ENCODE measurements at regions not wholly inside any gene's neighbourhood (a gene's known extent, or its start where the extent isn't known, plus 50 kb on each side); places are given as distances from the start of the nearest gene placed in this dataset.

GRCh38 chr9:6080154-6080716 is 64.8 kb upstream of the RANBP6 start:
- peak overlapping the region; percentile 62 for H3K4me3 Mint-ChIP-seq (ENCODE audit: unreplicated experiment)

GRCh38 chr9:6079386-6079785 is 64.0 kb upstream of the RANBP6 start:
- no peaks in the 10 kb centered on the region for H3K36me3 Mint-ChIP-seq (ENCODE audit: low read depth, unreplicated experiment)
- H3K4me1 Mint-ChIP-seq (ENCODE audit: unreplicated experiment) = peaks cover 16% of the 10 kb centered on the region
- H3K4me3 Mint-ChIP-seq (ENCODE audit: unreplicated experiment) = no peak overlapping the region
- no peak for TF ChIP-seq CTCF (IDR thresholded peaks at IDR 0.05; ENCODE audit: unreplicated experiment)
- peaks cover 4% of the 10 kb centered on the region for H3K27me3 Mint-ChIP-seq (ENCODE audit: unreplicated experiment)
- H3K9me3 Mint-ChIP-seq (ENCODE audit: unreplicated experiment) = no peaks in the 10 kb centered on the region
- no peak overlapping the region for H3K27ac Mint-ChIP-seq (ENCODE audit: unreplicated experiment)
- no peak for DNase-seq (ENCODE audit: low spot score)

More at GRCh38 chr9:6080154-6080716, 64.8 kb upstream of the RANBP6 start:
- Mint-ChIP-seq H3K27me3 (ENCODE audit: unreplicated experiment) (peaks cover 4% of the 10 kb centered on the region), H3K4me1 (ENCODE audit: unreplicated experiment) (peaks cover 15% of the 10 kb centered on the region), H3K27ac (ENCODE audit: unreplicated experiment) (peak overlapping the region; percentile 76), H3K9me3 (ENCODE audit: unreplicated experiment) (no peaks in the 10 kb centered on the region), H3K36me3 (ENCODE audit: low read depth, unreplicated experiment) (no peaks in the 10 kb centered on the region)
- peak; percentile 75 for DNase-seq (ENCODE audit: low spot score)
- TF ChIP-seq CTCF (IDR thresholded peaks at IDR 0.05; ENCODE audit: unreplicated experiment) = no peak

GRCh38 chr9:6078382-6079105 is 63.1 kb upstream of the RANBP6 start:
- no peak for TF ChIP-seq CTCF (IDR thresholded peaks at IDR 0.05; ENCODE audit: unreplicated experiment)
- no peaks in the 10 kb centered on the region for H3K9me3 Mint-ChIP-seq (ENCODE audit: unreplicated experiment)
- no peak for DNase-seq (ENCODE audit: low spot score)
- peaks cover 16% of the 10 kb centered on the region for H3K4me1 Mint-ChIP-seq (ENCODE audit: unreplicated experiment)
- H3K4me3 Mint-ChIP-seq (ENCODE audit: unreplicated experiment) = no peak overlapping the region
- H3K27ac Mint-ChIP-seq (ENCODE audit: unreplicated experiment) = peak overlapping the region; percentile 39
- H3K27me3 Mint-ChIP-seq (ENCODE audit: unreplicated experiment) = peaks cover 4% of the 10 kb centered on the region
- H3K36me3 Mint-ChIP-seq (ENCODE audit: low read depth, unreplicated experiment) = no peaks in the 10 kb centered on the region

- no peak for DNase-seq (ENCODE audit: low spot score)
- Mint-ChIP-seq H3K4me3 (ENCODE audit: unreplicated experiment) (no peak overlapping the region), H3K9me3 (ENCODE audit: unreplicated experiment) (no peaks in the 10 kb centered on the region), H3K36me3 (ENCODE audit: low read depth, unreplicated experiment) (no peaks in the 10 kb centered on the region), H3K4me1 (ENCODE audit: unreplicated experiment) (peaks cover 16% of the 10 kb centered on the region), H3K27ac (ENCODE audit: unreplicated experiment) (no peak overlapping the region), H3K27me3 (ENCODE audit: unreplicated experiment) (peaks cover 4% of the 10 kb centered on the region)
- TF ChIP-seq CTCF (IDR thresholded peaks at IDR 0.05; ENCODE audit: unreplicated experiment) = no peak
These were observed 61.4 kb upstream of the RANBP6 start for GRCh38 chr9:6076851-6077250.

- peaks cover 2% of the 10 kb centered on the region for H3K27me3 Mint-ChIP-seq (ENCODE audit: unreplicated experiment)
- no peaks in the 10 kb centered on the region for H3K36me3 Mint-ChIP-seq (ENCODE audit: low read depth, unreplicated experiment)
These were observed 58.3 kb upstream of the RANBP6 start for GRCh38 chr9:6073731-6074130.

More at GRCh38 chr9:6073731-6074130, 58.3 kb upstream of the RANBP6 start:
- H3K9me3 Mint-ChIP-seq (ENCODE audit: unreplicated experiment) = no peaks in the 10 kb centered on the region
- TF ChIP-seq CTCF (IDR thresholded peaks at IDR 0.05; ENCODE audit: unreplicated experiment) = no peak
- H3K4me3 Mint-ChIP-seq (ENCODE audit: unreplicated experiment) = no peak overlapping the region
- no peak overlapping the region for H3K27ac Mint-ChIP-seq (ENCODE audit: unreplicated experiment)
- DNase-seq (ENCODE audit: low spot score) = no peak
- H3K4me1 Mint-ChIP-seq (ENCODE audit: unreplicated experiment) = peaks cover 9% of the 10 kb centered on the region

Measured in endothelial cell (in vitro differentiated cells).